GM23338 (cell line): ENCODE measurements at regions not wholly inside any gene's neighbourhood (a gene's known extent, or its start where the extent isn't known, plus 50 kb on each side); places are given as distances from the start of the nearest gene placed in this dataset.

Experiments used
- ATAC-seq: fragments of 200-7000 bp; cut with Tn5 transposase; 3 replicates; pipeline ENCODE4 v1.9.1; 2020
- DNase-seq: peaks from one replicate; pipeline ENCODE4 v3.0.0-alpha.2; 2015; ENCODE audit warnings: low spot score
- H2AFZ ChIP-seq: fragments of 200-600 bp; sonication (generic); 2 replicates; pipeline ENCODE4 v1.8.0; 2016; ENCODE audit warnings: antibody characterized with exemption, mild to moderate bottlenecking, moderate library complexity
- H3F3A ChIP-seq: fragments of 200-600 bp; sonication (generic); replicated peaks from 2 replicates; pipeline ENCODE4 v1.8.0; 2017; ENCODE audit warnings: antibody characterized with exemption, mixed run types, low read depth
- H3K27ac ChIP-seq: fragments of 200-600 bp; sonication (generic); 2 replicates; pipeline ENCODE4 v1.6.1; 2016; ENCODE audit warnings: low read depth
- H3K27me3 ChIP-seq: fragments of 200-600 bp; sonication (generic); 2 replicates; pipeline ENCODE4 v1.8.0; 2016; ENCODE audit warnings: mild to moderate bottlenecking, mixed run types, moderate library complexity; ENCODE audit not compliant: insufficient read depth
- H3K36me3 ChIP-seq: fragments of 200-600 bp; sonication (generic); 2 replicates; pipeline ENCODE4 v1.8.0; 2016; ENCODE audit warnings: mild to moderate bottlenecking; ENCODE audit not compliant: insufficient read depth
- H3K4me1 ChIP-seq: fragments of 200-600 bp; sonication (generic); 2 replicates; pipeline ENCODE4 v1.8.0; 2016; ENCODE audit warnings: mild to moderate bottlenecking, moderate library complexity; ENCODE audit not compliant: insufficient read depth
- H3K4me2 ChIP-seq: fragments of 200-600 bp; sonication (generic); 2 replicates; pipeline ENCODE4 v1.7.1; 2017; ENCODE audit warnings: mixed run types
- H3K4me3 ChIP-seq: fragments of 200-600 bp; sonication (generic); 2 replicates; pipeline ENCODE4 v1.6.1; 2016; ENCODE audit warnings: mixed run types
- H3K79me2 ChIP-seq: fragments of 200-600 bp; sonication (generic); replicated peaks from 2 replicates; pipeline ENCODE4 v1.8.0; 2017; ENCODE audit warnings: mild to moderate bottlenecking; ENCODE audit not compliant: insufficient read depth
- H3K9me2 ChIP-seq: fragments of 200-600 bp; sonication (generic); 2 replicates; pipeline ENCODE4 v1.8.0; 2017; ENCODE audit not compliant: insufficient read depth
- H4K20me1 ChIP-seq: fragments of 200-600 bp; sonication (generic); replicated peaks from 2 replicates; pipeline ENCODE4 v1.8.0; 2017; ENCODE audit warnings: mild to moderate bottlenecking; ENCODE audit not compliant: insufficient read depth
- H3K27ac Mint-ChIP-seq: 2 replicates; pipeline ENCODE4 v1.8.0; 2020; ENCODE audit warnings: inconsistent platforms, mild to moderate bottlenecking, moderate library complexity, mixed read lengths
- H3K27me3 Mint-ChIP-seq: 3 replicates; pipeline ENCODE4 v1.8.0; 2022; ENCODE audit warnings: low read depth, mild to moderate bottlenecking, moderate library complexity, mixed read lengths, inconsistent platforms; ENCODE audit not compliant: insufficient read depth, poor library complexity
- H3K36me3 Mint-ChIP-seq: 3 replicates; pipeline ENCODE4 v1.8.0; 2021; ENCODE audit warnings: low read depth, mild to moderate bottlenecking, inconsistent platforms, moderate library complexity, mixed read lengths
- H3K4me1 Mint-ChIP-seq: 3 replicates; pipeline ENCODE4 v1.8.0; 2020; ENCODE audit warnings: mild to moderate bottlenecking, inconsistent platforms, mixed read lengths
- H3K4me3 Mint-ChIP-seq: 3 replicates; pipeline ENCODE4 v1.8.0; 2021; ENCODE audit warnings: moderate library complexity, mild to moderate bottlenecking, inconsistent platforms, mixed read lengths
- H3K9me3 Mint-ChIP-seq: 3 replicates; pipeline ENCODE4 v1.8.0; 2020; ENCODE audit warnings: moderate library complexity, mild to moderate bottlenecking, inconsistent platforms, mixed read lengths
- CREB1 ChIP-seq: fragments of 250-450 bp; sonication (Bioruptor Pico); IDR thresholded peaks from 2 replicates; pipeline ENCODE4 v1.5.0; 2020; ENCODE audit warnings: low read depth, mild to moderate bottlenecking, moderate library complexity
- EZH2phosphoT487 ChIP-seq: fragments of 200-600 bp; sonication (generic); IDR thresholded peaks from one replicate; pipeline ENCODE4 v1.8.1; 2018; ENCODE audit warnings: antibody characterized with exemption; ENCODE audit not compliant: unreplicated experiment
- JUNB ChIP-seq: IDR thresholded peaks from one replicate; pipeline ENCODE4 v1.6.1; 2016; ENCODE audit warnings: antibody characterized with exemption; ENCODE audit not compliant: unreplicated experiment
- NANOG ChIP-seq: IDR thresholded peaks from 2 replicates; pipeline ENCODE4 v1.6.1; 2016; ENCODE audit warnings: antibody characterized with exemption, borderline replicate concordance
- POLR2AphosphoS5 ChIP-seq: IDR thresholded peaks from 2 replicates; pipeline ENCODE4 v1.6.1; 2016; ENCODE audit warnings: antibody characterized with exemption, low read depth
- STAT1 ChIP-seq: IDR thresholded peaks from one replicate; pipeline ENCODE4 v1.6.1; 2016; ENCODE audit warnings: antibody characterized with exemption; ENCODE audit not compliant: unreplicated experiment
- ZNF114 ChIP-seq: fragments of 250-450 bp; sonication (Bioruptor Pico); IDR thresholded peaks from 2 replicates; pipeline ENCODE4 v1.5.0; 2020; ENCODE audit warnings: mild to moderate bottlenecking, moderate library complexity
- ZNF331 ChIP-seq: fragments of 250-450 bp; sonication (Bioruptor Pico); IDR thresholded peaks from 2 replicates; pipeline ENCODE4 v1.5.0; 2020; ENCODE audit warnings: low read depth, mild to moderate bottlenecking, moderate library complexity
- TF ChIP-seq, protein P1 (sequence below): fragments of 250-450 bp; sonication (Bioruptor Pico); IDR thresholded peaks from 2 replicates; pipeline ENCODE4 v1.5.0; 2020; ENCODE audit warnings: mild to moderate bottlenecking, moderate library complexity
- TF ChIP-seq, protein P2 (sequence below), 2 experiments: fragments of 200-600 bp in 1 of 2; sonication (generic) in 1 of 2; conservative IDR thresholded peaks; 2 replicates each; pipeline versions ENCODE4 v1.5.1 to v1.6.1; 2016 to 2017; ENCODE audit warnings: antibody characterized with exemption in 2 of 2, low read depth in 2 of 2, mild to moderate bottlenecking in 2 of 2, moderate library complexity in 1 of 2
- TF ChIP-seq, protein P3 (sequence below): IDR thresholded peaks from one replicate; pipeline ENCODE4 v1.6.1; 2018; ENCODE audit warnings: antibody characterized with exemption; ENCODE audit not compliant: unreplicated experiment

DNA sequence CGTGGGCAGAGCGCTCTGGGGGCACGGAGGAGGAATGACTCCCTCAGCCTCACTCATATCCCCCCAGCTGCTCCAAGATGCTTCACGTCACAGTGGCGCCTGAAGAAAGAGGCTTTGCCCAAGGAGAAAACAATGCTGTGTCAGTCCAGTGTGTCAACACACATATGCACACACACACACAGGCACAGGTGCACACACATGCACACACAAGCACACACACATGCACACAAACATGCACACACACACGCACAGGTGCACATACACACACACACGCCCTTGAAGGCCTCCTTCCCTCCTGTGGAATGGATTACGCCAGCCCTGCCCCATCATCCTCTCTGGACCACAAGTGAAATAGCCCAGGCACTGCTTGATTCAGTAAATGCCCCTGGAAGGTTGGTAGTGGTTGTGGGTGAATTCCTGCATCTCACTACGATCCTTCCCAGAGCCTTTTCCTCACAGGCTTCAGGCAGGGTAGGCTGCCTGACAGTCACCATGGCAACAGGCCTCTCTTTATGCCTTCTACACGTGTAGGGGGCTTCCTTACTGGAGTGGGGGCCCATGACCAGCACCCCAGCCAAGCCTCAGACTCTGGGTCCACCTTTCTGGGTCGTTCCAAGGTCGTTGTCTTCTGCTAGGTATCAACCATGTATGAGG is 371.5 kb upstream of the PODXL start (continued):
- TF ChIP-seq, protein P1, sequence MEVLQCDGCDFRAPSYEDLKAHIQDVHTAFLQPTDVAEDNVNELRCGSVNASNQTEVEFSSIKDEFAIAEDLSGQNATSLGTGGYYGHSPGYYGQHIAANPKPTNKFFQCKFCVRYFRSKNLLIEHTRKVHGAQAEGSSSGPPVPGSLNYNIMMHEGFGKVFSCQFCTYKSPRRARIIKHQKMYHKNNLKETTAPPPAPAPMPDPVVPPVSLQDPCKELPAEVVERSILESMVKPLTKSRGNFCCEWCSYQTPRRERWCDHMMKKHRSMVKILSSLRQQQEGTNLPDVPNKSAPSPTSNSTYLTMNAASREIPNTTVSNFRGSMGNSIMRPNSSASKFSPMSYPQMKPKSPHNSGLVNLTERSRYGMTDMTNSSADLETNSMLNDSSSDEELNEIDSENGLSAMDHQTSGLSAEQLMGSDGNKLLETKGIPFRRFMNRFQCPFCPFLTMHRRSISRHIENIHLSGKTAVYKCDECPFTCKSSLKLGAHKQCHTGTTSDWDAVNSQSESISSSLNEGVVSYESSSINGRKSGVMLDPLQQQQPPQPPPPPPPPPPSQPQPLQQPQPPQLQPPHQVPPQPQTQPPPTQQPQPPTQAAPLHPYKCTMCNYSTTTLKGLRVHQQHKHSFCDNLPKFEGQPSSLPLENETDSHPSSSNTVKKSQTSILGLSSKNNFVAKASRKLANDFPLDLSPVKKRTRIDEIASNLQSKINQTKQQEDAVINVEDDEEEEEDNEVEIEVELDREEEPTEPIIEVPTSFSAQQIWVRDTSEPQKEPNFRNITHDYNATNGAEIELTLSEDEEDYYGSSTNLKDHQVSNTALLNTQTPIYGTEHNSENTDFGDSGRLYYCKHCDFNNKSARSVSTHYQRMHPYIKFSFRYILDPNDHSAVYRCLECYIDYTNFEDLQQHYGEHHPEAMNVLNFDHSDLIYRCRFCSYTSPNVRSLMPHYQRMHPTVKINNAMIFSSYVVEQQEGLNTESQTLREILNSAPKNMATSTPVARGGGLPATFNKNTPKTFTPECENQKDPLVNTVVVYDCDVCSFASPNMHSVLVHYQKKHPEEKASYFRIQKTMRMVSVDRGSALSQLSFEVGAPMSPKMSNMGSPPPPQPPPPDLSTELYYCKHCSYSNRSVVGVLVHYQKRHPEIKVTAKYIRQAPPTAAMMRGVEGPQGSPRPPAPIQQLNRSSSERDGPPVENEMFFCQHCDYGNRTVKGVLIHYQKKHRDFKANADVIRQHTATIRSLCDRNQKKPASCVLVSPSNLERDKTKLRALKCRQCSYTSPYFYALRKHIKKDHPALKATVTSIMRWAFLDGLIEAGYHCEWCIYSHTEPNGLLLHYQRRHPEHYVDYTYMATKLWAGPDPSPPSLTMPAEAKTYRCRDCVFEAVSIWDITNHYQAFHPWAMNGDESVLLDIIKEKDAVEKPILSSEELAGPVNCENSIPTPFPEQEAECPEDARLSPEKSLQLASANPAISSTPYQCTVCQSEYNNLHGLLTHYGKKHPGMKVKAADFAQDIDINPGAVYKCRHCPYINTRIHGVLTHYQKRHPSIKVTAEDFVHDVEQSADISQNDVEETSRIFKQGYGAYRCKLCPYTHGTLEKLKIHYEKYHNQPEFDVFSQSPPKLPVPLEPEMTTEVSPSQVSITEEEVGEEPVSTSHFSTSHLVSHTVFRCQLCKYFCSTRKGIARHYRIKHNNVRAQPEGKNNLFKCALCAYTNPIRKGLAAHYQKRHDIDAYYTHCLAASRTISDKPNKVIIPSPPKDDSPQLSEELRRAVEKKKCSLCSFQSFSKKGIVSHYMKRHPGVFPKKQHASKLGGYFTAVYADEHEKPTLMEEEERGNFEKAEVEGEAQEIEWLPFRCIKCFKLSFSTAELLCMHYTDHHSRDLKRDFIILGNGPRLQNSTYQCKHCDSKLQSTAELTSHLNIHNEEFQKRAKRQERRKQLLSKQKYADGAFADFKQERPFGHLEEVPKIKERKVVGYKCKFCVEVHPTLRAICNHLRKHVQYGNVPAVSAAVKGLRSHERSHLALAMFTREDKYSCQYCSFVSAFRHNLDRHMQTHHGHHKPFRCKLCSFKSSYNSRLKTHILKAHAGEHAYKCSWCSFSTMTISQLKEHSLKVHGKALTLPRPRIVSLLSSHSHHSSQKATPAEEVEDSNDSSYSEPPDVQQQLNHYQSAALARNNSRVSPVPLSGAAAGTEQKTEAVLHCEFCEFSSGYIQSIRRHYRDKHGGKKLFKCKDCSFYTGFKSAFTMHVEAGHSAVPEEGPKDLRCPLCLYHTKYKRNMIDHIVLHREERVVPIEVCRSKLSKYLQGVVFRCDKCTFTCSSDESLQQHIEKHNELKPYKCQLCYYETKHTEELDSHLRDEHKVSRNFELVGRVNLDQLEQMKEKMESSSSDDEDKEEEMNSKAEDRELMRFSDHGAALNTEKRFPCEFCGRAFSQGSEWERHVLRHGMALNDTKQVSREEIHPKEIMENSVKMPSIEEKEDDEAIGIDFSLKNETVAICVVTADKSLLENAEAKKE (CRISPR knock-in tag), result no peak
- no peak for TF ChIP-seq STAT1

DNA sequence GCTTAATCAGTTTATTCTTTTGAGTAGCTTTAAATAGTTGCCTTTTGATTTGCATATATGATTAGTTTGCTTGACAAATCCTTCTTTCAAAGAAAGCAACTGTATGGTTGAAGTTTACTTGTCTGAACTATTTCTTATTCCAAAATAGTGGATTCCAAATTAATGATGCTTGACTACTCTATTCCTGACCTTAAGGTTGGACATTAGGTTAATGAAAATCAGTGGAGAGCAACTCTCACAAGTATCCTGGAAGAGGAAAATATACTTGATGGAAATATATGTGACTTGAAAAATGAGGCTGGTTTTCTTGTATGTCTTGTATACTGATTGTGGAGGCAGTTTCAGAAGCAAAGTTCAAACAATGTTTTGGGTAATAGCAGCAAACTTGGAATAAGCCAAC is 369.2 kb upstream of the PODXL start:
- H3K27ac ChIP-seq, result no peak overlapping the region
- no peaks in the 10 kb centered on the region for H4K20me1 ChIP-seq
- Mint-ChIP-seq H3K27me3 (peaks cover 6% of the 10 kb centered on the region), H3K4me1 (no peaks in the 10 kb centered on the region), H3K36me3 (no peaks in the 10 kb centered on the region), H3K27ac (no peak overlapping the region), H3K9me3 (no peaks in the 10 kb centered on the region), H3K4me3 (no peak overlapping the region)
- DNase-seq, result no peak
- TF ChIP-seq, protein P2, sequence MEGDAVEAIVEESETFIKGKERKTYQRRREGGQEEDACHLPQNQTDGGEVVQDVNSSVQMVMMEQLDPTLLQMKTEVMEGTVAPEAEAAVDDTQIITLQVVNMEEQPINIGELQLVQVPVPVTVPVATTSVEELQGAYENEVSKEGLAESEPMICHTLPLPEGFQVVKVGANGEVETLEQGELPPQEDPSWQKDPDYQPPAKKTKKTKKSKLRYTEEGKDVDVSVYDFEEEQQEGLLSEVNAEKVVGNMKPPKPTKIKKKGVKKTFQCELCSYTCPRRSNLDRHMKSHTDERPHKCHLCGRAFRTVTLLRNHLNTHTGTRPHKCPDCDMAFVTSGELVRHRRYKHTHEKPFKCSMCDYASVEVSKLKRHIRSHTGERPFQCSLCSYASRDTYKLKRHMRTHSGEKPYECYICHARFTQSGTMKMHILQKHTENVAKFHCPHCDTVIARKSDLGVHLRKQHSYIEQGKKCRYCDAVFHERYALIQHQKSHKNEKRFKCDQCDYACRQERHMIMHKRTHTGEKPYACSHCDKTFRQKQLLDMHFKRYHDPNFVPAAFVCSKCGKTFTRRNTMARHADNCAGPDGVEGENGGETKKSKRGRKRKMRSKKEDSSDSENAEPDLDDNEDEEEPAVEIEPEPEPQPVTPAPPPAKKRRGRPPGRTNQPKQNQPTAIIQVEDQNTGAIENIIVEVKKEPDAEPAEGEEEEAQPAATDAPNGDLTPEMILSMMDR (conservative IDR thresholded peaks at IDR 0.05; ENCODE audit: low read depth in 2 of 2), result no peak
- TF ChIP-seq POLR2AphosphoS5 (no peak), CREB1 (CRISPR knock-in tag) (no peak), ZNF114 (CRISPR knock-in tag) (no peak), EZH2phosphoT487 (no peak), NANOG (no peak), JUNB (no peak), ZNF331 (CRISPR knock-in tag) (no peak)
- TF ChIP-seq, protein P3, sequence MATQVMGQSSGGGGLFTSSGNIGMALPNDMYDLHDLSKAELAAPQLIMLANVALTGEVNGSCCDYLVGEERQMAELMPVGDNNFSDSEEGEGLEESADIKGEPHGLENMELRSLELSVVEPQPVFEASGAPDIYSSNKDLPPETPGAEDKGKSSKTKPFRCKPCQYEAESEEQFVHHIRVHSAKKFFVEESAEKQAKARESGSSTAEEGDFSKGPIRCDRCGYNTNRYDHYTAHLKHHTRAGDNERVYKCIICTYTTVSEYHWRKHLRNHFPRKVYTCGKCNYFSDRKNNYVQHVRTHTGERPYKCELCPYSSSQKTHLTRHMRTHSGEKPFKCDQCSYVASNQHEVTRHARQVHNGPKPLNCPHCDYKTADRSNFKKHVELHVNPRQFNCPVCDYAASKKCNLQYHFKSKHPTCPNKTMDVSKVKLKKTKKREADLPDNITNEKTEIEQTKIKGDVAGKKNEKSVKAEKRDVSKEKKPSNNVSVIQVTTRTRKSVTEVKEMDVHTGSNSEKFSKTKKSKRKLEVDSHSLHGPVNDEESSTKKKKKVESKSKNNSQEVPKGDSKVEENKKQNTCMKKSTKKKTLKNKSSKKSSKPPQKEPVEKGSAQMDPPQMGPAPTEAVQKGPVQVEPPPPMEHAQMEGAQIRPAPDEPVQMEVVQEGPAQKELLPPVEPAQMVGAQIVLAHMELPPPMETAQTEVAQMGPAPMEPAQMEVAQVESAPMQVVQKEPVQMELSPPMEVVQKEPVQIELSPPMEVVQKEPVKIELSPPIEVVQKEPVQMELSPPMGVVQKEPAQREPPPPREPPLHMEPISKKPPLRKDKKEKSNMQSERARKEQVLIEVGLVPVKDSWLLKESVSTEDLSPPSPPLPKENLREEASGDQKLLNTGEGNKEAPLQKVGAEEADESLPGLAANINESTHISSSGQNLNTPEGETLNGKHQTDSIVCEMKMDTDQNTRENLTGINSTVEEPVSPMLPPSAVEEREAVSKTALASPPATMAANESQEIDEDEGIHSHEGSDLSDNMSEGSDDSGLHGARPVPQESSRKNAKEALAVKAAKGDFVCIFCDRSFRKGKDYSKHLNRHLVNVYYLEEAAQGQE, result no peak
- no peaks in the 10 kb centered on the region for H3F3A ChIP-seq
- H3K4me1 ChIP-seq, result no peaks in the 10 kb centered on the region
- H3K27me3 ChIP-seq, result no peaks in the 10 kb centered on the region
- H3K4me2 ChIP-seq, result no peak overlapping the region
- ATAC-seq, result no peak
- H2AFZ ChIP-seq, result no peak overlapping the region
- H3K9me2 ChIP-seq, result 0 out of 2 replicates have a peak, but pooled peaks cover 2% of the 10 kb centered on the region
- H3K4me3 ChIP-seq, result no peak overlapping the region
- no peaks in the 10 kb centered on the region for H3K79me2 ChIP-seq
- no peaks in the 10 kb centered on the region for H3K36me3 ChIP-seq
